PFSK-1 (cell line): ENCODE measurements at regions not wholly inside any gene's neighbourhood (a gene's known extent, or its start where the extent isn't known, plus 50 kb on each side); places are given as distances from the start of the nearest gene placed in this dataset.

Experiments used
- FOXP2 ChIP-seq: optimal IDR thresholded peaks from 2 replicates; pipeline ENCODE3; 2011; ENCODE audit warnings: borderline replicate concordance, control low read depth, inconsistent platforms; ENCODE audit not compliant: insufficient read depth; ENCODE audit errors: extremely low read length, extremely low read depth
- REST ChIP-seq, 2 experiments: IDR thresholded peaks; 2 replicates each; pipeline versions ENCODE4 v1.6.1 to v1.8.0; 2011 to 2012; ENCODE audit warnings: low read depth in 2 of 2, low read length in 2 of 2, control low read depth in 1 of 2, inconsistent platforms in 1 of 2, mild to moderate bottlenecking in 1 of 2, moderate library complexity in 1 of 2; ENCODE audit not compliant: insufficient read depth in 1 of 2

- TF ChIP-seq REST (IDR thresholded peaks at IDR 0.05; ENCODE audit: insufficient read depth in 1 of 2, low read depth in 2 of 2, low read length in 2 of 2) (no peak), FOXP2 (no peak)
Measured at GRCh38 chr5:110844251-110844650, 105.4 kb downstream of the SLC25A46 start.
